HG02678 (cell line): ENCODE measurements at regions not wholly inside any gene's neighbourhood (a gene's known extent, or its start where the extent isn't known, plus 50 kb on each side); places are given as distances from the start of the nearest gene placed in this dataset.

Experiments used
- ATAC-seq: cut with Tn5 transposase; IDR thresholded peaks from one replicate; pipeline ENCODE4 v1.9.1; 2021; ENCODE audit warnings: mild to moderate bottlenecking, moderate library complexity; ENCODE audit not compliant: unreplicated experiment

GRCh38 chr2:238731961-238732360 lies 115.9 kb upstream of the TWIST2 start:
- no peak for ATAC-seq

- no peak for ATAC-seq
Measured at GRCh38 chr2:238738917-238739316, 109.0 kb upstream of the TWIST2 start.

GRCh38 chr2:238739668-238740067 lies 108.2 kb upstream of the TWIST2 start:
- no peak for ATAC-seq

GRCh38 chr2:238741277-238741676 lies 106.6 kb upstream of the TWIST2 start:
- no peak for ATAC-seq

GRCh38 chr2:238742066-238742465 lies 105.8 kb upstream of the TWIST2 start:
- no peak for ATAC-seq

- ATAC-seq = no peak
Measured at GRCh38 chr2:238742664-238743063, 105.2 kb upstream of the TWIST2 start.

GRCh38 chr2:238743243-238744065 lies 104.4 kb upstream of the TWIST2 start:
- no peak for ATAC-seq

- ATAC-seq = no peak
Measured at GRCh38 chr2:238744951-238745350, 102.9 kb upstream of the TWIST2 start.

- ATAC-seq = no peak
Measured at GRCh38 chr2:238745997-238746396, 101.9 kb upstream of the TWIST2 start.

GRCh38 chr2:238747114-238747513 lies 100.8 kb upstream of the TWIST2 start:
- ATAC-seq = no peak

- ATAC-seq = no peak
Measured at GRCh38 chr2:238747557-238747956, 100.3 kb upstream of the TWIST2 start.

- ATAC-seq = no peak
Measured at GRCh38 chr2:238750212-238750904, 97.5 kb upstream of the TWIST2 start.

GRCh38 chr2:238754259-238754658 lies 93.6 kb upstream of the TWIST2 start:
- no peak for ATAC-seq

- ATAC-seq = no peak
Measured at GRCh38 chr2:238761868-238762267, 86.0 kb upstream of the TWIST2 start.

GRCh38 chr2:238763471-238763995 lies 84.4 kb upstream of the TWIST2 start:
- no peak for ATAC-seq

GRCh38 chr2:238765590-238765989 lies 82.3 kb upstream of the TWIST2 start:
- ATAC-seq = no peak

GRCh38 chr2:238771218-238771617 lies 76.7 kb upstream of the TWIST2 start:
- ATAC-seq = no peak

- ATAC-seq = no peak
Measured at GRCh38 chr2:238771639-238772038, 76.2 kb upstream of the TWIST2 start.

- no peak for ATAC-seq
Measured at GRCh38 chr2:238772635-238773297, 75.1 kb upstream of the TWIST2 start.

- no peak for ATAC-seq
Measured at GRCh38 chr2:238773472-238773871, 74.4 kb upstream of the TWIST2 start.

GRCh38 chr2:238774071-238774470 lies 73.8 kb upstream of the TWIST2 start:
- ATAC-seq = no peak
